ENCODE measurements at regions not wholly inside any gene's neighbourhood (a gene's known extent, or its start where the extent isn't known, plus 50 kb on each side); places are given as distances from the start of the nearest gene placed in this dataset.

- TF ChIP-seq CTCF (IDR thresholded peaks at IDR 0.05) = no peak
- TF ChIP-seq POLR2A (IDR thresholded peaks at IDR 0.05) = no peak
These were observed 200.7 kb downstream of the SLC4A3 start for GRCh38 chr2:219828127-219828526.

All from thyroid gland (tissue), 4 donors.